ENCODE measurements at regions not wholly inside any gene's neighbourhood (a gene's known extent, or its start where the extent isn't known, plus 50 kb on each side); places are given as distances from the start of the nearest gene placed in this dataset.

- no peak overlapping the region for H3K4me3 ChIP-seq (ENCODE audit: low read depth in 1 of 5, low read length in 5 of 5)
- H3K9me3 ChIP-seq (ENCODE audit: control insufficient read depth in 5 of 5, low read length in 5 of 5), result peaks cover 0 to 2% (median 0%) of the 10 kb centered on the region in 5 donors
- no peaks in the 10 kb centered on the region for H3K36me3 ChIP-seq (ENCODE audit: control insufficient read depth in 5 of 5, insufficient read depth in 5 of 5, low read length in 5 of 5)
- no peaks in the 10 kb centered on the region for H3K27me3 ChIP-seq (ENCODE audit: control insufficient read depth in 5 of 5, insufficient read depth in 4 of 5, low read length in 5 of 5)
- no peak overlapping the region for H3K9ac ChIP-seq (ENCODE audit: low read length in 5 of 5)
- no peaks in the 10 kb centered on the region for H3K4me1 ChIP-seq (ENCODE audit: control insufficient read depth in 5 of 5, insufficient read depth in 5 of 5, low read length in 5 of 5)
- H3K27ac ChIP-seq (ENCODE audit: low read depth, low read length), result no peak overlapping the region
These were observed 790.8 kb upstream of the KCND2 start for GRCh38 chr7:119482209-119482608.

- Histone ChIP-seq H3K9ac (ENCODE audit: low read length in 5 of 5) (no peak overlapping the region), H3K27me3 (ENCODE audit: control insufficient read depth in 5 of 5, insufficient read depth in 4 of 5, low read length in 5 of 5) (no peaks in the 10 kb centered on the region), H3K4me3 (ENCODE audit: low read depth in 1 of 5, low read length in 5 of 5) (no peak overlapping the region), H3K36me3 (ENCODE audit: control insufficient read depth in 5 of 5, insufficient read depth in 5 of 5, low read length in 5 of 5) (no peaks in the 10 kb centered on the region), H3K9me3 (ENCODE audit: control insufficient read depth in 5 of 5, low read length in 5 of 5) (no peaks in the 10 kb centered on the region), H3K4me1 (ENCODE audit: control insufficient read depth in 5 of 5, insufficient read depth in 5 of 5, low read length in 5 of 5) (no peaks in the 10 kb centered on the region), H3K27ac (ENCODE audit: low read depth, low read length) (no peak overlapping the region)
These were observed 790.3 kb upstream of the KCND2 start for GRCh38 chr7:119482671-119483070.

- Histone ChIP-seq H3K4me1 (ENCODE audit: control insufficient read depth in 5 of 5, insufficient read depth in 5 of 5, low read length in 5 of 5) (no peaks in the 10 kb centered on the region), H3K36me3 (ENCODE audit: control insufficient read depth in 5 of 5, insufficient read depth in 5 of 5, low read length in 5 of 5) (no peaks in the 10 kb centered on the region), H3K9me3 (ENCODE audit: control insufficient read depth in 5 of 5, low read length in 5 of 5) (no peaks in the 10 kb centered on the region), H3K27ac (ENCODE audit: low read depth, low read length) (no peak overlapping the region), H3K4me3 (ENCODE audit: low read depth in 1 of 5, low read length in 5 of 5) (no peak overlapping the region), H3K9ac (ENCODE audit: low read length in 5 of 5) (no peak overlapping the region), H3K27me3 (ENCODE audit: control insufficient read depth in 5 of 5, insufficient read depth in 4 of 5, low read length in 5 of 5) (no peaks in the 10 kb centered on the region)
These were observed 789.6 kb upstream of the KCND2 start for GRCh38 chr7:119483364-119483763.

- no peak overlapping the region for H3K27ac ChIP-seq (ENCODE audit: low read depth, low read length)
- no peaks in the 10 kb centered on the region for H3K27me3 ChIP-seq (ENCODE audit: control insufficient read depth in 5 of 5, insufficient read depth in 4 of 5, low read length in 5 of 5)
- H3K36me3 ChIP-seq (ENCODE audit: control insufficient read depth in 5 of 5, insufficient read depth in 5 of 5, low read length in 5 of 5), result no peaks in the 10 kb centered on the region
- no peaks in the 10 kb centered on the region for H3K4me1 ChIP-seq (ENCODE audit: control insufficient read depth in 5 of 5, insufficient read depth in 5 of 5, low read length in 5 of 5)
- no peak overlapping the region for H3K4me3 ChIP-seq (ENCODE audit: low read depth in 1 of 5, low read length in 5 of 5)
- H3K9me3 ChIP-seq (ENCODE audit: control insufficient read depth in 5 of 5, low read length in 5 of 5), result peaks cover 0 to 5% (median 0%) of the 10 kb centered on the region in 5 donors
- no peak overlapping the region for H3K9ac ChIP-seq (ENCODE audit: low read length in 5 of 5)
These were observed 758.6 kb upstream of the KCND2 start for GRCh38 chr7:119514326-119514725.

GRCh38 chr7:119515214-119515613 lies 757.8 kb upstream of the KCND2 start:
- Histone ChIP-seq H3K4me3 (ENCODE audit: low read depth in 1 of 5, low read length in 5 of 5) (no peak overlapping the region), H3K4me1 (ENCODE audit: control insufficient read depth in 5 of 5, insufficient read depth in 5 of 5, low read length in 5 of 5) (no peaks in the 10 kb centered on the region), H3K27ac (ENCODE audit: low read depth, low read length) (no peak overlapping the region), H3K9me3 (ENCODE audit: control insufficient read depth in 5 of 5, low read length in 5 of 5) (peaks cover 0 to 5% (median 0%) of the 10 kb centered on the region in 5 donors), H3K27me3 (ENCODE audit: control insufficient read depth in 5 of 5, insufficient read depth in 4 of 5, low read length in 5 of 5) (no peaks in the 10 kb centered on the region), H3K9ac (ENCODE audit: low read length in 5 of 5) (no peak overlapping the region), H3K36me3 (ENCODE audit: control insufficient read depth in 5 of 5, insufficient read depth in 5 of 5, low read length in 5 of 5) (no peaks in the 10 kb centered on the region)

GRCh38 chr7:119515962-119516361 lies 757.0 kb upstream of the KCND2 start:
- no peaks in the 10 kb centered on the region for H3K36me3 ChIP-seq (ENCODE audit: control insufficient read depth in 5 of 5, insufficient read depth in 5 of 5, low read length in 5 of 5)
- peaks cover 0 to 5% (median 0%) of the 10 kb centered on the region in 5 donors for H3K9me3 ChIP-seq (ENCODE audit: control insufficient read depth in 5 of 5, low read length in 5 of 5)
- no peak overlapping the region for H3K4me3 ChIP-seq (ENCODE audit: low read depth in 1 of 5, low read length in 5 of 5)
- H3K27ac ChIP-seq (ENCODE audit: low read depth, low read length), result no peak overlapping the region
- H3K9ac ChIP-seq (ENCODE audit: low read length in 5 of 5), result no peak overlapping the region
- no peaks in the 10 kb centered on the region for H3K4me1 ChIP-seq (ENCODE audit: control insufficient read depth in 5 of 5, insufficient read depth in 5 of 5, low read length in 5 of 5)
- H3K27me3 ChIP-seq (ENCODE audit: control insufficient read depth in 5 of 5, insufficient read depth in 4 of 5, low read length in 5 of 5), result no peaks in the 10 kb centered on the region

- no peak overlapping the region for H3K4me3 ChIP-seq (ENCODE audit: low read depth in 1 of 5, low read length in 5 of 5)
- H3K4me1 ChIP-seq (ENCODE audit: control insufficient read depth in 5 of 5, insufficient read depth in 5 of 5, low read length in 5 of 5), result no peaks in the 10 kb centered on the region
- H3K36me3 ChIP-seq (ENCODE audit: control insufficient read depth in 5 of 5, insufficient read depth in 5 of 5, low read length in 5 of 5), result no peaks in the 10 kb centered on the region
- no peaks in the 10 kb centered on the region for H3K27me3 ChIP-seq (ENCODE audit: control insufficient read depth in 5 of 5, insufficient read depth in 4 of 5, low read length in 5 of 5)
- H3K27ac ChIP-seq (ENCODE audit: low read depth, low read length), result no peak overlapping the region
- H3K9ac ChIP-seq (ENCODE audit: low read length in 5 of 5), result no peak overlapping the region
- H3K9me3 ChIP-seq (ENCODE audit: control insufficient read depth in 5 of 5, low read length in 5 of 5), result peaks cover 0 to 11% (median 0%) of the 10 kb centered on the region in 5 donors
These were observed 750.7 kb upstream of the KCND2 start for GRCh38 chr7:119522263-119522662.

- H3K4me1 ChIP-seq (ENCODE audit: control insufficient read depth in 5 of 5, insufficient read depth in 5 of 5, low read length in 5 of 5), result no peaks in the 10 kb centered on the region
- peaks cover 0 to 11% (median 0%) of the 10 kb centered on the region in 5 donors for H3K9me3 ChIP-seq (ENCODE audit: control insufficient read depth in 5 of 5, low read length in 5 of 5)
- no peak overlapping the region for H3K27ac ChIP-seq (ENCODE audit: low read depth, low read length)
- no peaks in the 10 kb centered on the region for H3K27me3 ChIP-seq (ENCODE audit: control insufficient read depth in 5 of 5, insufficient read depth in 4 of 5, low read length in 5 of 5)
- H3K36me3 ChIP-seq (ENCODE audit: control insufficient read depth in 5 of 5, insufficient read depth in 5 of 5, low read length in 5 of 5), result no peaks in the 10 kb centered on the region
- no peak overlapping the region for H3K9ac ChIP-seq (ENCODE audit: low read length in 5 of 5)
- H3K4me3 ChIP-seq (ENCODE audit: low read depth in 1 of 5, low read length in 5 of 5), result no peak overlapping the region
These were observed 750.3 kb upstream of the KCND2 start for GRCh38 chr7:119522698-119523097.

GRCh38 chr7:119545118-119545517 lies 727.9 kb upstream of the KCND2 start:
- no peaks in the 10 kb centered on the region for H3K36me3 ChIP-seq (ENCODE audit: control insufficient read depth in 5 of 5, insufficient read depth in 5 of 5, low read length in 5 of 5)
- H3K4me3 ChIP-seq (ENCODE audit: low read depth in 1 of 5, low read length in 5 of 5), result no peak overlapping the region
- no peaks in the 10 kb centered on the region for H3K9me3 ChIP-seq (ENCODE audit: control insufficient read depth in 5 of 5, low read length in 5 of 5)
- H3K27me3 ChIP-seq (ENCODE audit: control insufficient read depth in 5 of 5, insufficient read depth in 4 of 5, low read length in 5 of 5), result no peaks in the 10 kb centered on the region
- peaks cover 0 to 3% (median 0%) of the 10 kb centered on the region in 5 donors for H3K4me1 ChIP-seq (ENCODE audit: control insufficient read depth in 5 of 5, insufficient read depth in 5 of 5, low read length in 5 of 5)
- H3K27ac ChIP-seq (ENCODE audit: low read depth, low read length), result no peak overlapping the region
- H3K9ac ChIP-seq (ENCODE audit: low read length in 5 of 5), result no peak overlapping the region

- Histone ChIP-seq H3K4me3 (ENCODE audit: low read depth in 1 of 5, low read length in 5 of 5) (no peak overlapping the region), H3K27me3 (ENCODE audit: control insufficient read depth in 5 of 5, insufficient read depth in 4 of 5, low read length in 5 of 5) (no peaks in the 10 kb centered on the region), H3K4me1 (ENCODE audit: control insufficient read depth in 5 of 5, insufficient read depth in 5 of 5, low read length in 5 of 5) (no peaks in the 10 kb centered on the region), H3K36me3 (ENCODE audit: control insufficient read depth in 5 of 5, insufficient read depth in 5 of 5, low read length in 5 of 5) (no peaks in the 10 kb centered on the region), H3K27ac (ENCODE audit: low read depth, low read length) (no peak overlapping the region), H3K9me3 (ENCODE audit: control insufficient read depth in 5 of 5, low read length in 5 of 5) (no peaks in the 10 kb centered on the region), H3K9ac (ENCODE audit: low read length in 5 of 5) (no peak overlapping the region)
These were observed 717.2 kb upstream of the KCND2 start for GRCh38 chr7:119555788-119556187.

- Histone ChIP-seq H3K4me1 (ENCODE audit: control insufficient read depth in 5 of 5, insufficient read depth in 5 of 5, low read length in 5 of 5) (no peaks in the 10 kb centered on the region), H3K27ac (ENCODE audit: low read depth, low read length) (no peak overlapping the region), H3K36me3 (ENCODE audit: control insufficient read depth in 5 of 5, insufficient read depth in 5 of 5, low read length in 5 of 5) (no peaks in the 10 kb centered on the region), H3K9ac (ENCODE audit: low read length in 5 of 5) (no peak overlapping the region), H3K4me3 (ENCODE audit: low read depth in 1 of 5, low read length in 5 of 5) (no peak overlapping the region), H3K27me3 (ENCODE audit: control insufficient read depth in 5 of 5, insufficient read depth in 4 of 5, low read length in 5 of 5) (no peaks in the 10 kb centered on the region), H3K9me3 (ENCODE audit: control insufficient read depth in 5 of 5, low read length in 5 of 5) (no peaks in the 10 kb centered on the region)
These were observed 716.5 kb upstream of the KCND2 start for GRCh38 chr7:119556436-119556835.

All from subcutaneous abdominal adipose tissue (tissue), 5 donors.